Left forelimb (tissue), 1 donor: ENCODE measurements at regions not wholly inside any gene's neighbourhood (a gene's known extent, or its start where the extent isn't known, plus 50 kb on each side); places are given as distances from the start of the nearest gene placed in this dataset.
"Not testable (repeated sequence)": the region's sequence is repeated elsewhere in the genome, so short reads cannot be mapped to it uniquely, and the experiment has no call there.

Source experiments
- DNase-seq: peaks from one replicate; pipeline ENCODE4 v3.0.0-alpha.2; 2018; ENCODE audit warnings: low spot score

DNA sequence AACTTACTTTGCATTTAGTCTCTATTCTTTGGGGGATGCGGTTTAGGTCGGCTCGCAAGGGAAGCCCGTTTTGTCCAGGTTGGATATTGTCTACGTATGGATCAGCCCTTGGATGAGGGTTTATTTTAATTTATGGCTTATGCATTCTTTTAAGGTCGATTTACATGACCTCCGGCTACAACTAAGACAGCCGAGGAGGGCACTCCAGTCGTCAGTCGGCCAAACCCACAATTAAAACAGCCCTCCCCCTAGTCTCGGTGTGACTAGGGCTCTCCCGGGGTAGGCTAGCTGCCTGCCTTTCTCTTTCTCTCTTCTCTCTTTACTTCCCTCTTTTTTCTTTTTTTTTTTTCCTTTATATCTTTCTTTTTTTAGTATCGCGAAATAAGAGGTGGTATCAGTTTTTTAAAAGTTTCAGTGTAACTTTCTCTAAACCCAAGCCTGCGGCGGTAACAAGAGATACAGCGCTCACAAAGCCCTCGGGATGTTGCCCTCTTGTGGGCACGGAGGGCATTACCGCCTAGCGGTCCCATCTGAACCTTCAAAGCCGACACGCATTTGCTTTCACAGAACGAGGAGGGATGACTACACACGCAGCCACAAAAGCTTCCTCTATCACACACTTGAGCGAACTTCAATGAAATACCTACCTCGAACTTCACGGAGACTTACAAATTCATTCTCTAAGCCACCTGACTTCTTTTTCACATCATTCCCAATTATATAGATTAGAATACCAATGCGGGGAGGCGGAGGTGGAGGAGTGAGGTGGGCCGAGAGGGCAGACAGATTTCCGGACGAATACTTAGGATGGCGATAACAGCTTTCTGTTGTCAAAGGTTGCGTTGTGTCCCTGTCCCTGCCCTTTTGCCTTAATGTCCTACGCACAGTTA is 132.3 kb upstream of the C11orf58 start:
- peak; percentile 92 for DNase-seq

DNA sequence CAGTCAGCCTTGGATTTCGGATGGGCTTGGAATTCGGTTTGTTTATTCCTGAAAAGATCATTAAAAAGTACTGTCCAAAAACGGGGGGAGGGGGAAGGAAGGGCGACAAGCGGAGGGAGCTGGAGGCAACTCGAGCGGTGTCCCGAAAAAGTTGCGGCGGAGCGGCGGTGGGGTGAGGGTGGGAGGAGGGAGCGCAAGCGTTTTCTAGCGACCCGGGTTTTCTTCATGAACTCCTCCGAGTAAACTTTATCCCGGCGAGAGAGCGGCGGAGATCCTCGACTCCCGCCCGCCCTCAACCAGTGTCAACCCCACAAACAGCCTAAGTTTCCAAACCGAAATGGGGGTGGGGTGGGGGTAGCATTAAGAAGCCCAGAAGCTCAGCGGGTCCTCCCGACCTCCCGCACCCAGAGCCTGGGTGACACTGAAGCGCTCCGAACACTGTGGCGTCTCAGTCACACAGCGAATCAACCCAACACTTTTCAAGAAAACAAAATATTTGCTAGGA is 133.0 kb upstream of the C11orf58 start:
- peak; percentile 73 for DNase-seq

DNA sequence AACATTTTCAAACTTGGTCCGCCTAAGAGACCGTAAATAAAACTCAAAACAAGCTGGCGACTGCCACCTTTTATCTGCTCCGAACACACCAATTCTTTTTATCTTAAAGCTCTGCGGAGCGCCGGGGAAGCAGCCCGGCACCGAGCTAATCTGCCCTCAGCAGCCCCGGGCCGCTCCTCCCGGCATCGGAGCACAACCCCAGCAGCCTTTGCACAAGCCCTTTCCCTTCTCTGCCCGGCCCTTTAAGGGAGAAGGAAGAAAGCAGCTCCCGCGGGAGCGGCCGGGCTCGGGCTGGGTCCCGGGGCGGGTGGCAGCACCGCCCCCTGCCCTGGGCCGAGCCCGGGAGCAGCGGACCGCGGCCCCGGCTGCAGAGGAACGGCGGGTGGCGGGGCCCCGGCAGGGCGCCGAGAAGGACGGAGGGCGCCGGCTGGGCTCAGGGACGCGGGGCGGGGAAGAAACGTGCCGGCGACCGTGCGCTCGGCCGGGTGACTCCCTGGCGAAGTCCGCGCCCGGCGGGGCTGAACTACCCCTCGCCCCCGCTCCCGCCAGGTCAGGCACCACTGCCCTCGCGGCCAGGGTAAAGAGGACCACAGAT is 133.6 kb upstream of the C11orf58 start:
- no peak for DNase-seq

DNA sequence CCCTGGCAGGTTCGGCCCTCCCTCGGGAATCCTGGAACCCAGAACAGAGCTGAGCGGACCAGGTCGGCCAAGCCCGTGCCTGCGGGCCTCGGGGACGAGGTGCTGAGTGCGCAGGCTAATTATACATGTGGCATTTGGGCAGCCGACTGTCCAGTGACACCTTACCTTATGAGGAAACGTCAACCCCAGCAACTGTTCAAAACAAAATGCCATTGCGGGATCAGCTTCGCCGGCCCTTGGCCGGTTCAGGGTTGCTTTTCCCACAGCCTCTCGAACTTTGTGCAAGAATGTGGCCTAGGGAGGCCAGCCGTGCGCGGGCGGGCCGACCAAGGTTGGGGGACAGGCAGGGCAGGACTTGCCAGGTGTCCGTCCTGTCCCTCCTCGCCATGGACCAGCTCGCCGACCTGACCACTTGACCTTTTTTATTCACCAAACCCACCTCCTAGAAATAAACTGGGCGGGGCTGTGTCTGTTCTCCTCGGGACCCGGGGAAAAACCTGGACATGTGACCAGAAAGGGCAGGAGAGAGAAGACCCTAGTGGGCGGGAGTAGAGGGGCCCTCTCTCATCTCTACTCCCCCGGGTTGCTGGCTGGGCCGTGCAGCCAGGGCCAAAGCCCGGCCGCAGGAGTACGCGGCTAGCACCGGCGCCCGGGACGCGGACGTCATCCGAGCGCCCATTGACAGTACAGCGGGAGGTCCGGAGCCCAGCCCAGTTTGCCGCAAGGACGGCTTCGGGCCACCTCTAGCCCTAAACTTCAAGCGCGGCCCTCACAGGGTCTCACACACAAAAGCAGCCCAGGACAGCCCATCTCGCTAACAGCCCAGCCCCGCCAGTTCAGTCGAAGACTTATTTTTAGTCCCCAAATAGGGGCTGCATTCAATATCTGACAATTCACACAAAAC is 134.3 kb upstream of the C11orf58 start:
- peak; percentile 79 for DNase-seq

DNA sequence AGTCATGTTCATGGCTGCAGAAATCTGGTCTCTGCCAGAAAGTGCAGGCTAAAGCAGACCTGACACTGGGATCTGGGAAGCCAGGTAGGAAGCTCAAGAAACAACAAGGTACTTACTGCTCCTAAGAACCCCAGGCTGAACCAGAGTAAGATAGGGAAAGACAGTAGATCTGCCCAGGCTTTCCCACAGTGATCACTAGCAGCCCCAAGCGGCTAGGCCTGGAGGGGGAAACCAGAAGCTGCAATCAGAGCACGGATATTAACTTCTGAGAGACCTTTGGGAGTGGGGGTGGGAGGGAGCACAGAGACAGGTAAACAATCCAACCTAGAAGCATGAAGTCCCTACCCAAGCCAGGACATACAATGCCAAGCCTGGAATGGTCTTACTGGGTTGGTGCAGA is 135.2 kb upstream of the C11orf58 start:
- no peak for DNase-seq

DNA sequence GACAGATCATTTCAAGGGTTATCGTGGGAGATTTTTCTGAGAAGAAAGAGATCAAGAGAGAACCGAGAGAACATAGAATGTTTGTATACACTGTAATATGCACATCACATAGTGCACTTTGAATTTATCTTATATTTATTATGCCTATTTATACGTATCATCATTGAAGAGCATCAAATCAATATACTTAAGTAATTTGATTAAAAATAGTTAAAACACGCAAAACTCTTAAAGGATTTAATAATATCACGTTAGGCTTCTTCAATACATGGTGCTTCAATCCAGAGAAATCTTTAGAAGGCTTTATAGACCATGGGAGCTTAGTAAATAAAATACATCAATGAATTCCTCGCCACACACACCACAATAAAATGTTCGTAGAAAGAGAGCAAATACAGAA is 139.5 kb upstream of the C11orf58 start:
- no peak for DNase-seq

DNA sequence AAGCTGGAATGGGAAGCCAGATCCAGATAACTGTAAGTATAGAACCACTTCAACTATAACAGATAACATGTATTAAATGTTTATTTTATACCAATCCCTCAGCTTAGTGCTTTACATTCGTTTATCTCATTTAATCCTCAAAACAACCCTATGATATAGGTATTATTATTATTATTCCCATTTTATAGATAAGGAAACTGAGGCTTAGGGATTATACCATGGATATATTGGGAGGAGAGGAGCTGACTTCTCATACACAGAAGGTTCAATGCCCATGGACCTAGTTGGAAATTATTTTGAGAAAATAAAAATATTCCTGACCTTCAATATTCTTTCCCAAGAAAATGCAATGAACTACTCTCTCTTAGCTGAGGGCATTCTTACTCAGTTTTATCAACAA is 140.4 kb upstream of the C11orf58 start:
- DNase-seq: no peak

DNA sequence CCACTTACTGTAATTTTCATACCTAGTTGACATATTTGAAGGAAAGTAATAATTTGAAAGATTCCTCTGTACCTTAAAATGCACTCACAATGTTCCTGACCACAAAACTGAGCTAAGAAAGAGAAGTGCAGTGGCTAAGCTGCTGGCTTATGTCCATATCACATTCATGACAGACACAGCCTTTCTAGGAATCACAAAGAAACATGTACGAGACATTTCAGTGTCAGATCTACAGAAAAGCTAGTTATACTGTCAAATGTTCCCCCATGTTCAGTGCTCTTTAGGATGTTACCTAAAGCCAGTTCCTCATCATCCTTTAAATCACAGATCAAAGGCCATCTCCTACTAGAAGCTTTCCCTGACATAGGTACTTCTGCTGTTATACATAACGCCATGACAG is 142.2 kb upstream of the C11orf58 start:
- no peak for DNase-seq

DNA sequence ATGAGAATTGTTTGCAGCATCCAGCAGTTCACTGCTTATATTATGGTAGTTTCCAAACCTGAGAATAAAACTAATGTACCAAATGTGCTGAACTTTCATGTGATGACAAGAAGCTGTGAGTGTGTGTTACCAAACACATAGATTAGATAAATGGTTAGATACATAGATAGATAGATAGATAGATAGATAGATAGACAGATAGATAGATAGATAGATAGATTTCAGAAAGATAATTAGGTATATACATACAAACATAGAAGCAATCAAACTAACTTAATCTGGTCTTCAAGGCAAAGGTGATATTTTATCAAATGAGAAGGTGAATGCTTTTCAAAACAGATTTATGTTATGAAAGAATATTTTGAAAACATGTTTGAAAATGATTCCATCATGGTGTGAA is 147.3 kb upstream of the C11orf58 start:
- DNase-seq: no peak

DNA sequence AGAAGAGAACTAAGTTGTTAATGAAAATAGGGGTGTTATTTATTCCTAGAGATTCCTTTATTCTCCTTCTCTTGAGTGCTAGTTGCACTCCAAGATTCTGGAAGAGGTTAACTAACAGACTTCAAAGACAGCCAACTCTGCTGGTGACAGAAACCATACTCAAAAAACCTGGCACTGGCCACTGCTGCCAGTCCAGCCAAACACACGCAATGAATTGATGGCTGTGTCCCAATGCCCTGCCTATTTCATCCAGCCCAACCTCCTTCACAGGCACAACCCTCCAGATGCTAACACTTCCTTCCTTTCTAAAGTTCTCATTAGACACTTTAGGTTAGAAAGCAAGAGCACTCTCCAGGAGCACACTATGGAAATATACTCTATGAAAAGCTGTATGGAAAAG is 150.8 kb upstream of the C11orf58 start:
- DNase-seq: no peak

DNA sequence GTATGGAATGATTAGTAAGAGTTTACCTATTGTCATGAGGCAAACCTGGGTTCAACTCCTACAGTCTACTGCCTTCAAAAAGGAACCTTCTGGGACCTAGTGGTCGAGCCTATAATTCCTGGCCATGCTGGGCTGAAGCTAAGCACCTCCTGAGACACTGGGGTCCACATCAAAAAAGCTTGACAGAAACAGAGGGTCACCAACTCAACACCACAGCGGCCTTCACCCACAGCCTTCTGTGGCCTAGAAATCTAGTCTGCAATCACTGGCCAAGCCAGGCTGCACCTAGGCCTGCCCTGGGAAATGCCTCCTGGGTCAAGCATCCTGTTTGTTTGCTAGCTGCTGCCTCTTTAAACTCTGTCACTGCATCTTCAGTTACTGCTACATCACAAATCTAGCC is 153.9 kb upstream of the C11orf58 start:
- DNase-seq: no peak

DNA sequence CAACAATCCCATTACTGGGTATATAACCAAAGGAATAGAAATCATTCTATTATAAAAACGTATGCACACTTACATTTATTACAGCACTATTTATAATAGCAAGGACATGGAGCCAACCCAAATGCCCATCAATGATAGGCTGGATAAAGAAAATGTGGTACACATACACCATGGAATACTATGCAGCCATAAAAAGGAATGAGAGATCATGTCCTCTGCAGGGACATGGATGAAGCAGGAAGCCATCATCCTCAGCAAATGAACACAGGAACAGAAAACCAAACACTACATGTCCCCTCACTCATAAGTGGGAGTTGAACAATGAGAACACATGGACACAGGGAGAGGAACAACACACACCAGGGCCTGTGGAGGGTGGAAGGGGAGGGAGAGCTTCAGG is 157.4 kb upstream of the C11orf58 start:
- not testable (repeated sequence) for DNase-seq

DNA sequence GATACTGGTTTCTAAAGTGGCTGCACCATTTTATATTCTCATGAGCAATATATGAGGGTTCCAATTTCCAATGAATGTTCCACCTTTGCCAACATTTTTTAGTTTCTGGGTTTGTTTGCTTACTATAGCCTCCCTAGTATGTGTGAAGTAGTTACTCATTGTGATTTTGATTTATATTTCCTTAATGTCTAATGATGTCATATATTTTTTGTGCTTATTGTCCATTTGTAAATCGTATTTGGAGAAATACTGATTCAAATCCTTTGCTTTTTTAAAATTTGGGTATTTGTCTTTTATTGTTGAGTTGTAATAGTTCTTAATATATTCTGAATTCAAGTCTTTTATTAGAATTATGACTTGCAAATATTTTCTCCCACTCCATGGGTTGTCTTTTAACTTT is 161.0 kb upstream of the C11orf58 start:
- no peak for DNase-seq

DNA sequence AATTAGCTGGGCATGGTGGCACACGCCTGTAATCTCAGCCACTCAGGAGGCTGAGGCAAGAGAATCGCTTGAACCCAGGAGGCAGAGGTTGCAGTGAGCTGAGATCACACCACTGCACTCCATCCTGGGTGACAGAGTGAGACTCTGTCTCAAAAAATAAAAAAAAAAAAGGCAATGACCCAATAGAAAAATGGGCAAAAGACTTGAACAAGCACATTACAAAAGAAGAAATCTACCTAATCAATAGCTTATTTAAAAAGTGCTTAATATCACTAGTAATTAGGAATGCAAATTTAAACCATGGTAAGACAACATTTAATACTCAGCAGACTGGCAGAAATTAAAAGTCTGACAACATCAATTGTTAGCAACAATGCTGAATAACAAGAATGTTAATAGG is 163.6 kb upstream of the C11orf58 start:
- not testable (repeated sequence) for DNase-seq

DNA sequence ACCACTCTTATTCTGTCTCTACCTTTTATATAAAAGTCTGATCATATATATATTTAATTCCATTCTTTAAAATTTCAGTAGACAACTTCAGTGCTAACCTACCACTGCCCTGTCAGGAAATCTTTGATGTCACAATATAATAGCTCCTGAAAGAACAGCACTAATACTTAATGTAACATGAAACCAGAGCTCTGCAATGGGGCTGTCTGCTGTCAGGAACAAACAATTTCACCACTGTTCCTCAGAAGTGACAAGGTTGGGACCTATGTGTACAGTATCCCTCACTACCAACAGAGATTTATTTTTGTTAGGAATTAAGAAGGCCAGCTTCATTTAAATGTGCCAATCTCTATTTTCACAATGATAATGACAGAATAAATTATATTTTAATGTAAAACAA is 165.5 kb upstream of the C11orf58 start:
- DNase-seq: no peak

DNA sequence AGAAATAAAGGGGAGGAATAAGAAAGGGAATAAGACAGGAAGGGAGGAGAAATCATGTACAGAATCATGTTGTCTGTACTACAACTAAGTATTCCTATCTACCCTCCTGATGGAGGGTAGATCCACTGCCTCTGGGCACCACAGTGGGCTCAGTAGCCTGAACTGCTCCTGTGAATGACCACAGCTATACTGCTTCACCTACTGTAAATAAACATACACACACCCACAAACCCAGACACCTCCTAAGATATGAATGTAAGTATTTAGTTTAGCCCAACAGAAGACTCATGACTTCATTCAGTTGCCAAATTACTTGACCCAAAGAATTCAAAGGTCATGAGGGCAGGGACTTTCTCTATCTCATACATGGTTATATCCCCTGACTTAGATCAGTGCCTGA is 177.3 kb upstream of the C11orf58 start:
- DNase-seq: no peak

DNA sequence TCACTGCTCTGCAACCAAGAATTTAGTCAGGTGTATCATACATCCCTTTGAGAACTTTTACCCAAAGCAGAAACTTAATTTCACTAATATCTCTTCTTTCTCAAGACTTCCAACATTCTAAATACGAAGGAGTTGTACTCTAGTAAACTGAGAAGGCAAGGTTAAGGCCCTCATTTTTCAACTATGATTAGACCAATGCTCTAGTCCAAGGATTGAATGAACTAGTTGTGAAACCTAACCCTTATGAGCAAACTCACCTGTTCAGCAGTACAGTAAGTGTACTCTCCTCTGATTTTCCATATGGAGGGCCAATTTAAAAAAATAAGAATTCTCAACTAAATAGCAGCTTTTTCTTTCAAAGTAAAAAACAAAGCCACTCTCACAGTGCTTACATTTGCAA is 180.0 kb upstream of the C11orf58 start:
- DNase-seq: no peak

DNA sequence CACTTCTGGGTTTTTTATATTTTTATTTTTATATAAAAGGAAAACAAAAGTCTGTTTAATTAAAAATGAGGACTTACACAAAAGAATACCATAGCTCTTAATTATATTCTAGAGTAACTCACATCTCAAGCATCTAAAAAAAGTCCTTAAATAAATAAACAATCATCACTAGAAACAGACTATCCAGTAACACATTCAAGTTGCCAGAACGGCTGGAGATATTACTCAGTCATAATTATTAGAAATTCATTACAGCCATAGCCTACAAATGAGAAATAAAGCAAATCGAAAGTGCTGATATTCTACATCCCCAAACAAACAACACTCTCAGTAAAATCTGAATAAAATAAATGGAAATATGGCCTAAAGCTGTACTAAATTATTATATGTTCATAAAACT is 182.5 kb upstream of the C11orf58 start:
- DNase-seq: no peak

DNA sequence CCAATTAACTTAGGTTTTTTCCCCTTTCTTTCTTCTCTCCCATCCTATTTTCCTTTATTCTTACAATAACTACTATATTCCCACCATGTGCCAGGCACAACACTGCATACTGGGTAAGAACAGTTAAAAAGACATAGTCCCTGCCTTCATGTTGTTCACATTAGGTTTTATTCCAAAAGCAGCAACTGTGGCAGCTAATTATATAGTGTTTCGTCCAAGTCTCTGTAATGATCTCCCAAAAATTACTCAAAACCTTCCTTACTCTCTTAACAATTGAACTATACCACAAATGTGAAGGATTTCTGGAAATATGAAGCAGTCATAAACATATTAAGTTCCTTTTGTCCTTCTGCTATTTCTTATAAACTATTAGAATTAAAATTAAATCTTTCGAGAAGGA is 184.1 kb upstream of the C11orf58 start:
- no peak for DNase-seq

DNA sequence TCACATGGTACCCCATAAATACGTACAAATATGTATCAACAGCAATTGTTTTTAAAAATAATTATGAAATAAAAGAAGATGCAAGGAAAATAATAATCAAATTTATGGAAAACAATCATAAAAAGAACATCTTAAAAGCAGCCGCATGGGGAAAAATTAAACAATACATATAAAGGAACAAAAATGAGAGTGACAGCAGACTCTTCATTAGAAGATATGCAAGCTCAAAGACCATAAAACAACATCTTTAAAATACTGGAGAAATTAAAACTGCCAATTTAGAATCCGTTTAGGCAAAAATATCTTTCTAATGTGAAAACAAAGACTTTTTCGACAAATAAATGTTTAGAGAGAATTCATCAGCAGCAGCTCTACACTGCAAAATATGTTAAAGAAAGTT is 190.6 kb upstream of the C11orf58 start:
- DNase-seq: no peak

DNA sequence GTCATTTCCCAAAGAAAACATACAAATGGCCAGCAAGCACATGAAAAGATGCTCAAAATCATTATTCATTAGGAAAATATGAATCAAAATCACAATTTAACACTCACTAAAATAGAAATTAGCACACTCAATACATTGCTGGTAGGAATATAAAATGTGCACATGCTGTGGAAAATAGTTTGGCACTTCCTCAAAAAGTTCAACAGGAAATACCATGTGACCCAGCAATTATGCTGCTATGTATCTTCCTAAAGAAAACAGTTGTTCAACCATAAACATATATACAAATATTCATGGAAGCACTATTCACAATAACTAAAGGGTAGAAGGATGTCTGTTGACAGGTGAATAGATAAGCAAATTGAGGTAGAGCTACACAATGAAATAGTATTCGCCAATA is 187.3 kb upstream of the SOX6 start:
- DNase-seq: no peak

DNA sequence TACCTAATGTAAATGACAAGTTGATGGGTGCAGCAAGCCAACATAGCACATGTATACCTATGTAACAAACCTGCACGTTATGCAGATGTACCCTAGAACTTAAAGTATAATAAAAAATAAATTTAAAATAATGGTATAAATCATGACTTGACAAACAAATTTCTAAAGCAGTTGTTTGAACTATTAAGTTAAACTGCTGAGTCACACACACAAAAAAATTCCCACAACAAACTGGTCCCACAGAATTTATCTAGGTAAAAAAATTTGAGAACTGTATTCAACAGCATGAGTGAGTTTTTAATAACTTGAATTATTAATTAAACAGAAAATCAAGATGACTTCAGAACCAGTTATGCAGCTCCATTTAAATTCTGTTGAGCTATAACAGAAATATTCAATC is 186.0 kb upstream of the SOX6 start:
- no peak for DNase-seq

DNA sequence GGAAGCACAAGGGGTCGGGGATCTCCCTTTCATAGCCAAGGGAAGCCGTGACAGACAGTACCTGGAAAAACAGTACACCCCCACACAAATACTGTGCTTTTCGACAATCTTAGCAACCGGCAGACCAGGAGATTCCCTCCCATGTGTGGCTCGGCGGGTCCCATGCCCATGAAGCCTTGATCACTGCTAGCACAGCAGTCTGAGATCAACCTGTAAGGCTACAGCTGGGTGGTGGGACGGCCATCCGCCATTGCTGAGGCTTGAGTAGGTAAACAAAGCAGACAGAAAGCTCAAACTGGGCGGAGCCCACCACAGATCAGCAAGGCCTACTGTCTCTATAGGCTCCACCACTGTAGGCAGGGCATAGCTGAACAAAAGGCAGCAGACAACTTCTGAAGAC is 180.2 kb upstream of the SOX6 start:
- no peak for DNase-seq
